GM12878 (cell line): ENCODE measurements at regions not wholly inside any gene's neighbourhood (a gene's known extent, or its start where the extent isn't known, plus 50 kb on each side); places are given as distances from the start of the nearest gene placed in this dataset.

Experiments
- ATAC-seq: fragments of 200-7000 bp; cut with Tn5 transposase; 3 replicates; pipeline ENCODE4 v1.9.1; 2020; ENCODE audit warnings: mild to moderate bottlenecking, moderate library complexity
- BruUV-seq: library from RNA; stranded (reverse); fragments of 400-500 nt; replicated peaks from 2 replicates; lab custom pipeline; 2021; lab: Mats Ljungman, UMichigan
- CTCF ChIA-PET: fragments of 300-600 bp; sonication (Branson Sonifier 250); formaldehyde crosslinking; extraction: SDS; loops from one replicate; lab custom pipeline; 2021; ENCODE audit warnings: inconsistent platforms; lab: Yijun Ruan, JAX
- POLR2A ChIA-PET: fragments of 350-600 bp; formaldehyde crosslinking; extraction: SDS; loops from one replicate; lab custom pipeline; 2021; ENCODE audit warnings: inconsistent platforms; lab: Charles Lee
- RAD21 ChIA-PET: fragments of 300-600 bp; sonication (Branson Sonifier 250); formaldehyde crosslinking; loops from one replicate; lab custom pipeline; 2023; ENCODE audit warnings: antibody characterized with exemption; ENCODE audit not compliant: unreplicated experiment; lab: Charles Lee
- SMC1A ChIA-PET: fragments of 300-600 bp; sonication (Branson Sonifier 250); formaldehyde crosslinking; loops from one replicate; lab custom pipeline; 2023; ENCODE audit not compliant: unreplicated experiment, uncharacterized antibody; lab: Charles Lee
- DNase-seq: peaks from one replicate; pipeline ENCODE4 v3.0.0-alpha.2; 2011; ENCODE audit warnings: low read depth, low spot score
- FAIRE-seq: peaks from 3 replicates; lab custom pipeline; 2011; peaks lifted over from hg19 to GRCh38; lab: Jason Lieb, UNC
- H2AFZ ChIP-seq: 2 replicates; pipeline ENCODE4 v1.6.0; 2011; ENCODE audit warnings: low read depth, low read length, control low read depth; ENCODE audit not compliant: control insufficient read depth
- H3K27ac ChIP-seq: 2 replicates; pipeline ENCODE4 v1.5.1; 2011; ENCODE audit warnings: control low read depth; ENCODE audit not compliant: control insufficient read depth, insufficient read depth
- H3K27me3 ChIP-seq, 2 experiments: replicated peaks in 1 of 2; 2 replicates each; pipeline versions ENCODE4 v1.6.0 to v1.6.1; 2011; ENCODE audit warnings: low read length in 1 of 2; ENCODE audit not compliant: control insufficient read depth in 2 of 2, insufficient read depth in 2 of 2
- H3K36me3 ChIP-seq, 2 experiments: 2 replicates each; pipeline ENCODE4 v1.5.1; 2011; ENCODE audit warnings: low read length in 1 of 2; ENCODE audit not compliant: control insufficient read depth in 2 of 2, insufficient read depth in 2 of 2
- H3K4me1 ChIP-seq: 2 replicates; pipeline ENCODE4 v1.6.1; 2011; ENCODE audit warnings: mild to moderate bottlenecking, low read length, moderate library complexity, mixed read lengths; ENCODE audit not compliant: control insufficient read depth, insufficient read depth
- H3K4me2 ChIP-seq: 2 replicates; pipeline ENCODE4 v1.6.0; 2011; ENCODE audit warnings: control low read depth; ENCODE audit not compliant: control insufficient read depth, insufficient read depth
- H3K4me3 ChIP-seq: fragments of 200-600 bp; sonication (generic); 2 replicates; pipeline ENCODE4 v1.5.1; 2016
- H3K79me2 ChIP-seq: 2 replicates; pipeline ENCODE4 v1.6.0; 2011; ENCODE audit warnings: low read length; ENCODE audit not compliant: control insufficient read depth, insufficient read depth
- H3K9ac ChIP-seq: 2 replicates; pipeline ENCODE4 v1.8.0; 2011; ENCODE audit warnings: low read length, control low read depth, mixed read lengths; ENCODE audit not compliant: control insufficient read depth, insufficient read depth
- H3K9me3 ChIP-seq: replicated peaks from 3 replicates; pipeline ENCODE4 v1.5.1; 2011; ENCODE audit warnings: mild to moderate bottlenecking, low read length; ENCODE audit not compliant: control insufficient read depth, insufficient read depth
- H4K20me1 ChIP-seq: 2 replicates; pipeline ENCODE4 v1.6.0; 2011; ENCODE audit not compliant: control insufficient read depth, insufficient read depth
- EGR1 ChIP-seq, 2 experiments: IDR thresholded peaks; 1 replicate in 1 of 2; 2 replicates in 1 of 2; pipeline ENCODE4 v1.6.1; 2011 to 2012; ENCODE audit warnings: low read depth in 2 of 2, low read length in 2 of 2, borderline replicate concordance in 1 of 2, mild to moderate bottlenecking in 1 of 2, moderate library complexity in 1 of 2
- PAX5 ChIP-seq: IDR thresholded peaks from 2 replicates; pipeline ENCODE4 v1.6.1; 2011; ENCODE audit warnings: low read depth, low read length, borderline replicate concordance
- WGBS: methylation state at CpG from one replicate; pipeline ENCODE4 v1.1.6; 2016; ENCODE audit warnings: low lambda C conversion rate; ENCODE audit not compliant: insufficient replicate concordance, insufficient coverage; ENCODE audit errors: missing lambda C conversion rate; 5-methylcytosine and 5-hydroxymethylcytosine counted together
- in situ Hi-C: fragments of 300-500 bp; cut with MboI; formaldehyde crosslinking; loops from 9 replicates; pipeline ENCODE4 v1.14.3; 2018; ENCODE audit warnings: mixed read lengths
- intact Hi-C: fragments of 100-400 bp; cut with micrococcal nuclease; formaldehyde crosslinking; loops from one replicate; pipeline ENCODE4 v1.14.2; 2022; ENCODE audit not compliant: unreplicated experiment
- TF ChIP-seq, protein P1 (sequence below): fragments of 150-350 bp; IDR thresholded peaks from 2 replicates; pipeline ENCODE4 v1.6.1; 2014; ENCODE audit warnings: mild to moderate bottlenecking, low read depth, low read length
- TF ChIP-seq, protein P2 (sequence below): IDR thresholded peaks from 2 replicates; pipeline ENCODE4 v1.6.1; 2012; ENCODE audit warnings: mild to moderate bottlenecking, low read depth, low read length

DNA sequence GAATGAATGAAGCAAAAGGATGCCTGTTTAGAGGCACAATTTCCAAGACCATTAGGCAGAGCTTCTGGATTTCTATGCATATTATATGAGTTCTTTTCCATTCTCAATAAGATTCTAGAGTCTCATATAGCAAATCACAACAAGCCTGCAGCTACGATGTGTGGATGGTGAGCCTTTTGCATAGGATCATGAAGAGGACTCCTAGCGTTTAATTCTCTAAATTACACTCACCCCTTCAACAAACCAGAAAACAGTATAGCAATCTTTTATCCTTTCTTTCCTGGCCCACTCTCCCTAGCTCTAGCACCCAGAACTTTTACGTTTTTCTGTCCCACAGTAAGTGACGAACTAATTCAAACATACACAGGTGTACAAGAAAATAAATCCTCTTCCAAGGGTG is 293.1 kb upstream of the KLHL29 start (continued):
- TF ChIP-seq EGR1 (IDR thresholded peaks at IDR 0.05; ENCODE audit: borderline replicate concordance in 1 of 2, low read depth in 2 of 2, low read length in 2 of 2), result no peak

DNA sequence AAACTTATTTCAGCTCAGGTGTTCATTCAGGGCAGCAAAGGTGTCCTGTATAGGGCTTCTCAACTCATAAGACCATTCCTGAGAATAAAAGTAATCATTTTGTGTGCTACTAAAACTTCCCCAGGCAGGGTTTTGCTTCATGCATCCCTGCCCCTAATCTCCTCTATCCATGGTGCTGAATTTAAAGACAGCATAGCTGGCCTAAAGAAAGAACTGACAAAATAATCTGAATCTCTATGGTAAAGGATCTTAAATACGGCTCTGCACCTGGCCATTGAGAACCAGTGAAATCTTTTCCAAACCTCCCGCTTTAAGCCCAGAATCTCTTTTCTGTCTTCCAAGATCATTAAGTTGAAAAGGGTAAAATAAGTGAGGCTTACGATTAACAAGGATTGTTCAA is 292.1 kb upstream of the KLHL29 start:
- Histone ChIP-seq H3K27ac (no peak overlapping the region), H4K20me1 (no peaks in the 10 kb centered on the region), H3K36me3 (no peaks in the 10 kb centered on the region), H3K79me2 (no peaks in the 10 kb centered on the region), H3K27me3 (no peaks in the 10 kb centered on the region; a peak in 1 of 4 replicates), H2AFZ (no peak overlapping the region), H3K4me2 (no peak overlapping the region), H3K4me1 (no peaks in the 10 kb centered on the region), H3K4me3 (no peak overlapping the region), H3K9ac (no peak overlapping the region), H3K9me3 (no peaks in the 10 kb centered on the region)
- in situ Hi-C loops, result no loop called here
- ChIA-PET SMC1A (no interaction called here), CTCF (no interaction called here), POLR2A (no interaction called here), RAD21 (no interaction called here)
- intact Hi-C loops, result no loop called here
- ATAC-seq (no peak; the same call in 2 of the 3 replicates), DNase-seq (no peak), FAIRE-seq (no peak)
- 18% methylated on average over 3 of the region's 3 CpGs for WGBS
- BruUV-seq, result no TSS peak
- TF ChIP-seq, protein P1, sequence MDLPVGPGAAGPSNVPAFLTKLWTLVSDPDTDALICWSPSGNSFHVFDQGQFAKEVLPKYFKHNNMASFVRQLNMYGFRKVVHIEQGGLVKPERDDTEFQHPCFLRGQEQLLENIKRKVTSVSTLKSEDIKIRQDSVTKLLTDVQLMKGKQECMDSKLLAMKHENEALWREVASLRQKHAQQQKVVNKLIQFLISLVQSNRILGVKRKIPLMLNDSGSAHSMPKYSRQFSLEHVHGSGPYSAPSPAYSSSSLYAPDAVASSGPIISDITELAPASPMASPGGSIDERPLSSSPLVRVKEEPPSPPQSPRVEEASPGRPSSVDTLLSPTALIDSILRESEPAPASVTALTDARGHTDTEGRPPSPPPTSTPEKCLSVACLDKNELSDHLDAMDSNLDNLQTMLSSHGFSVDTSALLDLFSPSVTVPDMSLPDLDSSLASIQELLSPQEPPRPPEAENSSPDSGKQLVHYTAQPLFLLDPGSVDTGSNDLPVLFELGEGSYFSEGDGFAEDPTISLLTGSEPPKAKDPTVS, result no peak
- TF ChIP-seq, protein P2, sequence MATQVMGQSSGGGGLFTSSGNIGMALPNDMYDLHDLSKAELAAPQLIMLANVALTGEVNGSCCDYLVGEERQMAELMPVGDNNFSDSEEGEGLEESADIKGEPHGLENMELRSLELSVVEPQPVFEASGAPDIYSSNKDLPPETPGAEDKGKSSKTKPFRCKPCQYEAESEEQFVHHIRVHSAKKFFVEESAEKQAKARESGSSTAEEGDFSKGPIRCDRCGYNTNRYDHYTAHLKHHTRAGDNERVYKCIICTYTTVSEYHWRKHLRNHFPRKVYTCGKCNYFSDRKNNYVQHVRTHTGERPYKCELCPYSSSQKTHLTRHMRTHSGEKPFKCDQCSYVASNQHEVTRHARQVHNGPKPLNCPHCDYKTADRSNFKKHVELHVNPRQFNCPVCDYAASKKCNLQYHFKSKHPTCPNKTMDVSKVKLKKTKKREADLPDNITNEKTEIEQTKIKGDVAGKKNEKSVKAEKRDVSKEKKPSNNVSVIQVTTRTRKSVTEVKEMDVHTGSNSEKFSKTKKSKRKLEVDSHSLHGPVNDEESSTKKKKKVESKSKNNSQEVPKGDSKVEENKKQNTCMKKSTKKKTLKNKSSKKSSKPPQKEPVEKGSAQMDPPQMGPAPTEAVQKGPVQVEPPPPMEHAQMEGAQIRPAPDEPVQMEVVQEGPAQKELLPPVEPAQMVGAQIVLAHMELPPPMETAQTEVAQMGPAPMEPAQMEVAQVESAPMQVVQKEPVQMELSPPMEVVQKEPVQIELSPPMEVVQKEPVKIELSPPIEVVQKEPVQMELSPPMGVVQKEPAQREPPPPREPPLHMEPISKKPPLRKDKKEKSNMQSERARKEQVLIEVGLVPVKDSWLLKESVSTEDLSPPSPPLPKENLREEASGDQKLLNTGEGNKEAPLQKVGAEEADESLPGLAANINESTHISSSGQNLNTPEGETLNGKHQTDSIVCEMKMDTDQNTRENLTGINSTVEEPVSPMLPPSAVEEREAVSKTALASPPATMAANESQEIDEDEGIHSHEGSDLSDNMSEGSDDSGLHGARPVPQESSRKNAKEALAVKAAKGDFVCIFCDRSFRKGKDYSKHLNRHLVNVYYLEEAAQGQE, result peak; percentile 87
- peak; percentile 65; the same call in 1 of the 2 replicates for TF ChIP-seq PAX5
